K562 (cell line): ENCODE measurements at regions not wholly inside any gene's neighbourhood (a gene's known extent, or its start where the extent isn't known, plus 50 kb on each side); places are given as distances from the start of the nearest gene placed in this dataset.

Experiments used
- CTCF ChIP-seq, 3 experiments: IDR thresholded peaks in 2 of 3; conservative IDR thresholded peaks in 1 of 3; 2 replicates each; pipeline ENCODE4 v1.5.1; 2011 to 2012; ENCODE audit warnings: low read length in 3 of 3, mild to moderate bottlenecking in 3 of 3, control low read depth in 2 of 3, improper control_type of control experiment in 1 of 3, inconsistent platforms in 1 of 3, low read depth in 1 of 3, mixed read lengths in 1 of 3, moderate library complexity in 1 of 3; ENCODE audit not compliant: insufficient read depth in 2 of 3
- TEAD4 ChIP-seq, 2 experiments: sonication (generic) in 1 of 2; formaldehyde crosslinking in 1 of 2; IDR thresholded peaks; 2 replicates each; pipeline versions ENCODE4 v1.6.1 to v1.8.0; 2012 to 2022; ENCODE audit warnings: borderline replicate concordance in 1 of 2, inconsistent platforms in 1 of 2, low read length in 1 of 2, mild to moderate bottlenecking in 1 of 2, missing genetic modification reagents in 1 of 2

GRCh38 chr6:105868823-105869460 is 217.2 kb upstream of the PRDM1 start:
- TF ChIP-seq TEAD4 (IDR thresholded peaks at IDR 0.05; ENCODE audit: low read length) (no peak), TEAD4 (CRISPR knock-in tag; IDR thresholded peaks at IDR 0.05; ENCODE audit: borderline replicate concordance) (no peak), CTCF (IDR thresholded peaks at IDR 0.05 in 2 of 3, conservative IDR thresholded peaks at IDR 0.05 in 1 of 3; ENCODE audit: insufficient read depth in 2 of 3, low read depth in 1 of 3, low read length in 3 of 3) (no peak)
